ENCODE measurements at regions not wholly inside any gene's neighbourhood (a gene's known extent, or its start where the extent isn't known, plus 50 kb on each side); places are given as distances from the start of the nearest gene placed in this dataset.

GRCh38 chr18:41331661-41332060 is 623.4 kb upstream of the PIK3C3 start:
- no peaks in the 10 kb centered on the region for H3K9me3 ChIP-seq
- DNase-seq, result no peak
- intact Hi-C loops (cut with DNase I; ENCODE audit: low total_unique reads), result no loop called here
- no peak overlapping the region for H3K4me3 ChIP-seq
- no peaks in the 10 kb centered on the region for H3K4me1 ChIP-seq
- no peak overlapping the region for H3K27ac ChIP-seq
- TF ChIP-seq POLR2A (IDR thresholded peaks at IDR 0.05) (no peak), CTCF (IDR thresholded peaks at IDR 0.05) (no peak)
- no peaks in the 10 kb centered on the region for H3K36me3 ChIP-seq (ENCODE audit: low read depth, missing control alignments)
- WGBS, 2 donors, result 71 to 79% methylated on average over 1 of the region's 1 CpG
- no peaks in the 10 kb centered on the region for H3K27me3 ChIP-seq

- H3K27me3 ChIP-seq, result no peaks in the 10 kb centered on the region
- no peak overlapping the region for H3K27ac ChIP-seq
- H3K4me1 ChIP-seq, result no peaks in the 10 kb centered on the region
- TF ChIP-seq POLR2A (IDR thresholded peaks at IDR 0.05) (no peak), CTCF (IDR thresholded peaks at IDR 0.05) (no peak)
- 75 to 76% methylated on average over 2 of the region's 2 CpGs for WGBS, 2 donors
- no peak for DNase-seq
- intact Hi-C loops (cut with DNase I; ENCODE audit: low total_unique reads), result no loop called here
- H3K4me3 ChIP-seq, result no peak overlapping the region
- no peaks in the 10 kb centered on the region for H3K36me3 ChIP-seq (ENCODE audit: low read depth, missing control alignments)
- H3K9me3 ChIP-seq, result no peaks in the 10 kb centered on the region
These were observed 628.7 kb upstream of the PIK3C3 start for GRCh38 chr18:41326311-41326710.

DNA sequence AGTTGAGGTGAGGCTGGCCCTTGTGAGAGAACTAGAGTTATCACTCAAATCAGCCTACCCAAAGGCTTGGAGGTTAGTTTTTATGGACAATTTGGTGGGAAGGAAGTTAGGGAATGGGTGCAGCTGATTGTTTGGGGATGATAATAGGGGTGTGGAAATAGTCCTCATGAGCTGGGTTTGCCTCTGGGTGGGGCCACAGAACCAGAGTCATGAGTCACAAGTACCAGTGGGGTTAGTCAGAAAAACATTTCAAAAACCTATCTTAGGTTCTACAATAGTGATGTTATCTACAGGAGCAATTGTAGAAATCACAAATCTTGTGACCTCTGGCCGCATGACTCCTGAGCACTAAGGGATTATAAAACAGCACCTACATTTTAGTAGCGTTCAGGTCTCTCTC is 630.1 kb upstream of the PIK3C3 start:
- WGBS, 2 donors, result 82 to 95% methylated on average over 2 of the region's 2 CpGs
- TF ChIP-seq CTCF (IDR thresholded peaks at IDR 0.05) (no peak), POLR2A (IDR thresholded peaks at IDR 0.05) (no peak)
- intact Hi-C loops (cut with DNase I; ENCODE audit: low total_unique reads), result no loop called here
- no peaks in the 10 kb centered on the region for H3K36me3 ChIP-seq (ENCODE audit: low read depth, missing control alignments)
- no peaks in the 10 kb centered on the region for H3K9me3 ChIP-seq
- no peaks in the 10 kb centered on the region for H3K27me3 ChIP-seq
- H3K4me3 ChIP-seq, result no peak overlapping the region
- DNase-seq, result no peak
- no peaks in the 10 kb centered on the region for H3K4me1 ChIP-seq
- H3K27ac ChIP-seq, result no peak overlapping the region

DNA sequence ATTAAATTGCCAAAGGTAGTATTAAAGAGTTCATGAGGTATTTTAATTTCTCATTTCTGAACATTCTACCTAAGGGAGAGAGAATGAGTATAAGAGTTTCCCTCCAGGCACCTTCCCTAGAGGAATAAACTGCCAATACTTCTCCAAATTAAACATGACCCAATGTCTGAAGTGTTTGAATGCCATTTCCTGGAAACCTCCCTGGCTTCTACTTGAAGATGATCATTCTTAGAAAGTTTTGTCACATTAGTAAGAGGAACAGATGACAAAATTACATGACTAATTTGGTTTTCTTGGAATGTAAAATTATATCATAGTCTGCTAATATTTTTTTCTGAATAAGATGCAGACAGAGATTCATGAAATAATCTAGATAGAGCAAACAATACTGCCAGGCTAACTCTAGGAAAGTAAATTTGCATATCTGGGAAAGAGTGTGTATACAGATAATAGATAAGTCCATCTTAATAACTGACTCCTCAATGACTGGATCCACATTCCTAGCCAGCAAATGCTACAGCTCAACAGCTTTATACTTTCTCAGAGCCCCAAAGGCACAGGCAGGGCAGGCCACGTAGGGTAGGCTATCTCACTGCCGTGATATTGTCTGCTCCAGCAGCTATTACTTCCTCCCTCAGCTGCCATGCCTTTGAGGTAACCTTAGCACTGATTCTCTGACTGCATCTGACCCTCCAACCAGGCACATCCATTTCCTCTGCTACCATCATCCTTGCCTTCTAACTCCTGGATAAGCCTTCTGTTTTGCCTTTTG is 630.8 kb upstream of the PIK3C3 start:
- Histone ChIP-seq H3K4me1 (no peaks in the 10 kb centered on the region), H3K36me3 (ENCODE audit: low read depth, missing control alignments) (no peaks in the 10 kb centered on the region), H3K27ac (no peak overlapping the region), H3K27me3 (no peaks in the 10 kb centered on the region), H3K4me3 (no peak overlapping the region), H3K9me3 (no peaks in the 10 kb centered on the region)
- WGBS, 2 donors, result 87 to 96% methylated on average over 2 of the region's 2 CpGs
- intact Hi-C loops (cut with DNase I; ENCODE audit: low total_unique reads), result no loop called here
- no peak for TF ChIP-seq CTCF (IDR thresholded peaks at IDR 0.05)
- TF ChIP-seq POLR2A (IDR thresholded peaks at IDR 0.05), result no peak
- DNase-seq, result no peak

GRCh38 chr18:41323044-41323443 is 632.0 kb upstream of the PIK3C3 start:
- Histone ChIP-seq H3K9me3 (no peaks in the 10 kb centered on the region), H3K36me3 (ENCODE audit: low read depth, missing control alignments) (no peaks in the 10 kb centered on the region), H3K27ac (no peak overlapping the region), H3K4me3 (no peak overlapping the region), H3K27me3 (no peaks in the 10 kb centered on the region), H3K4me1 (no peaks in the 10 kb centered on the region)
- intact Hi-C loops (cut with DNase I; ENCODE audit: low total_unique reads), result no loop called here
- TF ChIP-seq POLR2A (IDR thresholded peaks at IDR 0.05) (no peak), CTCF (IDR thresholded peaks at IDR 0.05) (no peak)
- DNase-seq, result no peak

All from testis (tissue), 2 donors.